GM18511 (cell line): ENCODE measurements at regions not wholly inside any gene's neighbourhood (a gene's known extent, or its start where the extent isn't known, plus 50 kb on each side); places are given as distances from the start of the nearest gene placed in this dataset.

Source experiments
- ATAC-seq: cut with Tn5 transposase; IDR thresholded peaks from one replicate; pipeline ENCODE4 v1.9.1; 2021; ENCODE audit warnings: mild to moderate bottlenecking, moderate library complexity; ENCODE audit not compliant: unreplicated experiment

- no peak for ATAC-seq
Measured at GRCh38 chr5:10173716-10174115, 76.0 kb downstream of the ATPSCKMT start.

- ATAC-seq: no peak
Measured at GRCh38 chr5:10172247-10172646, 77.4 kb downstream of the ATPSCKMT start.

GRCh38 chr5:10169359-10169758 lies 80.3 kb downstream of the ATPSCKMT start:
- no peak for ATAC-seq

GRCh38 chr5:10168254-10168653 lies 81.4 kb downstream of the ATPSCKMT start:
- no peak for ATAC-seq

DNA sequence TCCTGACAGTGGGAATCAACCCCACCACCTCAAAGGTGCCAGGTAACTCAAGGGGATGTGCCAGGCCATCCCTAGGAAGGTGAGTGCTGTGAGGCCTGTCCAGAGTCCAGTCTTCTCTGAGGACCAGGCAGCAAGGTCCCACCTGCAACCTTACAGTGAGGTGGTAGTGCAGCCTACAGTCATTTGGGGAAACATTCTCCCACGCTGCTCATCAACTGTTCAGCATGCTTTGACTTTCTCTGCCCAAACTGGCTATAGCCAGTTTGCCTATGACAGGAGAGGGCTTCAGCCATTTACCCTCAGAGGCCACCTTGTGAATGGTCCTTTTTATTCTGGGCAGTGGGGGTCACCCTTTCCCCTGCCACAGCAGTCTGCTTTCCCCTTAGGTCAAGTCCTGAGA lies 81.9 kb downstream of the ATPSCKMT start:
- ATAC-seq: no peak

DNA sequence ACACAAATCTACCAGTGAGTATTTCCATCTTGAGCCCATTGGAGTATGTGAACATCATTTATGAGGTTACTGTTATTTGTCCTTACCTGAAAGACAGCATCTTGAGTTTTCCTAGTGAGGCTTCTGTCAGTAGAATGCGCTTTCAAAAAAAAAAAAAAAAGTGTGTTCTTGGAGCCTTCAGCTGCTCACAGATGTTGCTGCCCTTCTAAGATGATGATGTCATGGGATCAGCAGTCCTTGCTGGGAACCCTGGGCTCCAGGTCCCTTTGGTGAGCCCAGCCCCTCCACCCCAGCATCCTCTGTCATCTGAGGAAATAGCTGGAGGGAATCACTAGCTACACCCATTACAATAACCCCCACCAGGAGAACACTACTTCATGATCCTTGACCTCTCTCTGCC lies 83.3 kb downstream of the ATPSCKMT start:
- no peak for ATAC-seq

GRCh38 chr5:10162468-10162867 lies 87.2 kb downstream of the ATPSCKMT start:
- ATAC-seq: no peak

DNA sequence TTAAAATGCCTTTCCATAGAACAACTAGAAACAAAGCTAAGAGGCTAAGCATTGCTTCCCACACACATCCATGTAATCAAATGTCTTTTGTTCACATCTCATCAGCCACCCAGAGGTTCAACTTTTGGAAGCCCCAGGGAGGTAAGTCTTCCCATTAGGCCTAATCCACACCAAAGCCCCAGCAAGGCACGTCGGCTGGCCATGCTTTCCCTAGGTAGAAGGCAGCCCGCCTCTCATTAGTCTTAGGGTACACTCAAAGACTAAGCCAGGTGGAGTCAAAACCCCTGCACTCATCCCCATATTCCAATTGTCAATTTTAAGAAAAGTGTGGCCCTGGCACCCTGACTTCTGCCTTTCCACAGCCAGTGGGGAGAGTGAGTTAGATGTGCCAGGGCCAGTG lies 87.9 kb downstream of the ATPSCKMT start:
- ATAC-seq: no peak

DNA sequence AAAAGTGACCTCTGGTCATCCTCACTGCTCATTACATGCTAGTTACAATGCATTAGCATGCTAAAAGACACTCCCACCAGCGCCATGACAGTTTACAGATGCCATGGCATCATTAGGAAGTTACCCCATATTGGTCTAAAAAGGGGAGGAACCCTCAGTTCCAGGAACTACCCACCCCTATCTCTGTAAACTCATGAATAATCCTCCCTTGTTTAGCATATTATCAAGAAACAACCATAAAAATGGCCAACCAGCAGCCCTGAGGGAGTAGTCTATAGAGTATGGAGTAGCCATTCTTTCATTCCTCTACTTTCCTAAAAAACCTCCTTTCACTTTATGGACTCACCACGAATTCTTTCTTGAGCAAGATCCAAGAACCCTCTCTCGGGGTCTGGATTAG lies 89.4 kb downstream of the ATPSCKMT start:
- ATAC-seq: no peak

- ATAC-seq: no peak
Measured at GRCh38 chr5:10158886-10159285, 90.8 kb downstream of the ATPSCKMT start.

- no peak for ATAC-seq
Measured at GRCh38 chr5:10157085-10157669, 92.5 kb downstream of the ATPSCKMT start.

DNA sequence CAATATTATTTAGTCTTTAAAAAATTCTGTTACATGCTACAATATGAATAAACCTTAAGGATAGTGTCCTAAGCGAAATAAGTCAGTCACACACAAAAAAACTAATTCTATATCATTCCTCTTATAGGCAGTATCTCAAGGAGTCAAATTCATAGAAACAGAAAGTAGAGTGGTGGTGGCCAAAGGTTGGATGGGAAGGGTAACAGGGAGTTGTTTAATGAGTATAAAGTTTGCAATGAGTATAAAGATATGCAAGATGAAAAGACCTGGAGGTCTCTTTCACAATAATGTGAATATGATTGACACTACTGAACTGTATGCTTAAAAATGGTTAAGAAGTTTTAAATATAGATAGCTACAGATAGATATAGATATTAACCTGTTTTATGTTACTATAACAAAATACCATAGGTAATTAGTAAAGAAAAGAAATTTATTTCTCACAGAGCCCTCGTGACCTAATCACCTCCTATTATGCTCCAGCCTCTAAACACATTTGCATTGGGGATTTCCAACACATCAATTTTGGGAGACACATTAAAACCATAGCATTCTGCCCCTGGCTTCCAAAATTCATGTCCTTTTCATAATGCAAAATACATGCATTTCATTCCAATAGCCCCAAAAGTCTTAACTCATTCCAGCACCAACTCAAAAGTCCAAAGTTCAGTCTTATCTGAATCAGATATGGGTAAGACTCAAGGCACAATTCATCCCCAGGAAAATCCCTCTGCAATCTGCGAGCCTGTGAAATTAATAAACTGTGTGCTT lies 93.6 kb downstream of the ATPSCKMT start:
- no peak for ATAC-seq

GRCh38 chr5:10153808-10154537 lies 95.7 kb downstream of the ATPSCKMT start:
- no peak for ATAC-seq

- no peak for ATAC-seq
Measured at GRCh38 chr5:10153394-10153793, 96.3 kb downstream of the ATPSCKMT start.

DNA sequence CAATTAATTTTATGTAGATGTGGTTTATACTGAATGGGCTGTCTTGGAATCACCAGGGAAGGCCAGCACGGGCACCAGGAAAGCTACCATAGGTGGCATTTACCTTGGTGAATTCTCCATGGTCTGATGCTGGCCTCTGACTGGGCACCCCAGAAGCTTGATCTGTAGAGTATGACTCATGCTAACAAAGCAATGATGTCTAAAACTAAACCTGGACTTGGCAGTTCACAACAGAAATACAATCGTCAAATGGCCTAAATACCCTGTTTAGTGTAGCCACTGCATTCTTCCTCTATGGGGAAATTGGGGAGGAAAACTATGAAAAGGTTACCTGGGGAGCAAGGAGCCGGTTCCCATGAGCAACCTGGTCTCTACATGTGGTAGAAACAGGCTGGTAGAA lies 98.0 kb downstream of the ATPSCKMT start:
- ATAC-seq: no peak

DNA sequence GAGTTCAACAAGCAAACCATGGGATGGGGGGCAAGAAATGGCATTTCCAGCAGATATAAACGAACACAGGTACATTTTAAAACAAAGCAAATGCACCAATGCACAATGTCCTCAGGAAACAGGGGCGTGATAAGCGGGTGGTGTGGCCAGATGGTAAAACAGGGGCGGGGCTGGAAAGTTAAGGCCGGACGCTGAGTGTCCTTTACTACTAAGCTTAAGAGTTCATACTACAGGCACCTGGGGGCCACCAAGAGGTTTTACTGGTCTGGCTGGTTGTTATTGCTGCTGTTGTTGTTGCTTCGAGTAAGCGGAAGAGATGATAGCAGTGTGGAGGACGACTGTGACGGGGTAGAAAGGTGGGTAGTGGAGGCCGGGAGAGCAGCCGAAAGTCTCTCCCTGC lies 99.8 kb downstream of the ATPSCKMT start:
- no peak for ATAC-seq

DNA sequence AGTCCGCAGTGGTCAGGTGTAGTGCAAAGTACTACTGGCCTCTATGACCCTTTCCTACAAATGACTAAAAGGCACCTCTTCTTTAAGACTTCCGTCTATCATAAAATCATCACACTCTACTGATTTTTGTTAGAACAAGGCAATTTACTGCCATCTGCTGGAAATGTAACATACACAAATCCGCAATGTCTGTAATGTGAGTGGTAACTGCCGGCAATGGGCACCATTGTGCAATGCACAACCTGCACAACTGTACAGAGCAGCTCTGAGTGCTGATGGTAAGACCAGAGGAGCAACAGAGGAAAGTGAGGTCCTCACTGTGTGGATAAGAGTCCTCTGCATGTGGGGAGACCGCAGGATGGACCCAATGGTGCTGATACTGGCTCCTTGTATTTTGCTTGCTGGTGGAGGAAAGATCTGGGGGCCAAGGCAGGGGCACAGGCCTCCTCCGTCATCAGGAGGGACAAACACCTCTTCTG lies 103.7 kb downstream of the ATPSCKMT start:
- no peak for ATAC-seq

GRCh38 chr5:10144040-10144439 lies 105.6 kb downstream of the ATPSCKMT start:
- no peak for ATAC-seq

DNA sequence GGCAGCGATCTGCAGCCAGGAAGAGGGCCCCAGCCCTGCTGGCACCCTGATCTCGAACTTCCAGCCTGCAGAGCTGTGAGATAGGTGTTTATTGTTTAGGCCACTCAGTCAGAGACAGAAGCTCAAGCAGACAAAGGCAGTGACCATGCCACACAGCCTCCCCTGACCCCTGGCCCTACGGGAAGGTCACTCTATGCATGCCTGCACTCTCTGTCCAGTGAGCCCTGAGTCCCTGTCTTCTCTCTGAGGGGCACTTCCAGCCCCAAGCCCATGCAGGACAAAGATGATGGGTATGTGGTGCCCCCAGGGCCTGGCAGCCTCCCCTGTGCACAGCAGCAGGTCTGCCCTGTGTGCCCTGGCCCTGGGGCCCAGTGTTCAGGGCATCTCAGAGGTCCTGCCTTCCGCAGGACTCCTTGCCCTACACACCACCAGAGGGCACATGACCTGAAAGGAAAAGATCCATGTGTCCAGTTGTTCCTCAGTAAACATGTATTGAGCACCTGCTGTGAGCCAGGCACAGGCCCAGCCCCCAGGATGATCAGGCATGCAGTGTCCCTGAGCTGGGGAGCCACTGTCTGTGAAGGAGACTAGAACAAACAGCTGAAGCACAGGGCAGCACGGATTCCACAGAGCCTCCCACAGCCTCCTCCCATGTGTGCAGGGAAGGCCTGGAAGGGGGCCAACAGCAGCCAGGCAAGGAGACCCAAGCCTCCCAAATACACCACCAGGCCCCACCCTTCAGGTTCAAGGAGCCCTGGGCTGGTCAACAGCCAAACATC lies 109.3 kb downstream of the ATPSCKMT start:
- ATAC-seq: no peak

DNA sequence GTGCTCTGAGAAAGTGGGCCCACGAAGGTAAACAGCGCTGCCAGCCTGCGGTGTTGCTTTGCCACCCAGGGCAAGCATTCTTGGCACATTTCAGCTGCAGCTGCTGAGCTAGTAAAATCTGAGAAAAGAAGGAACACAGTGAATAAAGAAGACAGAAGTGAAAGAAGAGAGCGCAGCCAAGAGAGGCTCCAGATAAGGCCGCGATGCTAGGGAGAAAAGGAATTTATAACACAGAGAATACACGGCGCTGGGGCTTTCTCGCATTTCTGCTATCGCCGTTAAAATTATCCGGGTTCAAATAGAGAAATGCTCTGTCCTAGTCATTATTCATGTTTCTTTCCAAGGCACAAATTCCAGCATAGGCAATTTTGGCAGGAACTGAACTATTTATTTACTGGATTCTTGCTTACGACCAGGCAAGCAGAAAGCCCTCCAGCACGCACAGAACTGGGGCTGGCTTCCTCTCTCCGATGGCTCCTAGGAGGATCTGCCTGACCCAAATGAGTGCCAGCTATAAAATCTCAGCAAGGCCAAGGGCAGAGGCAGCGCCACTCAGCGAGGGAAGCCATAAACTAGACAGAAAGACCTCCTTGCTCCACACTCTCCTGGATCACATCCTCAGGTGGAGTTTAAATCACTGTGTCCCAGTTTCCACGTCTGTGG lies 111.2 kb downstream of the ATPSCKMT start:
- no peak for ATAC-seq

DNA sequence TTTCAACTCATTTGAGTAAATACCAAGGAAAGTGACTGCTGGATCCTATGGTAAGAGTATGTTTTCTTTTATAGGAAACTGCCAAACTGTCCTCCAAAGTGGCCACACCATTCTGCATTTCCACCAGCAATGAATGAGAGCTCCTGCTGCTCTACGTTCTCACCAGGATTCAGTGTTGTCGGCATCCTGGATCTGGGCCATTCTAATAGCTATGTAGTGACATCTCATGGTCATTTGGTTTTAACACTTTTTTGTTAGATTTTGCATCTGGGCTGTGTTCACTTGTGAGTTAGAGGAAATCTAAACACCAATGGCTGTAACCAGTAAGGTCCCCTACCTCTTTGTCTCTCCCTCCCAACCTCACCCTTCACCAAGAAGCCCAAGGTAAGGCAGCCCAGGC lies 115.9 kb downstream of the ATPSCKMT start:
- ATAC-seq: no peak
